CD4-positive, alpha-beta T cell (primary cell): ENCODE measurements at regions not wholly inside any gene's neighbourhood (a gene's known extent, or its start where the extent isn't known, plus 50 kb on each side); places are given as distances from the start of the nearest gene placed in this dataset.

Experiments used
- ATAC-seq: fragments of 200-7000 bp; cut with Tn5 transposase; one replicate; pipeline ENCODE4 v1.10.0; 2022; ENCODE audit warnings: mild to moderate bottlenecking; ENCODE audit not compliant: poor library complexity
- CTCF ChIA-PET: fragments of 350-600 bp; sonication (Branson Sonifier 250); formaldehyde crosslinking; loops from one replicate; lab custom pipeline; 2021; ENCODE audit warnings: antibody characterized with exemption, inconsistent platforms; lab: Charles Lee
- POLR2A ChIA-PET: fragments of 350-600 bp; sonication (Branson Sonifier 250); formaldehyde crosslinking; loops from one replicate; lab custom pipeline; 2021; ENCODE audit warnings: antibody characterized with exemption, inconsistent platforms; lab: Charles Lee
- DNase-seq, 14 experiments: peaks; one replicate each; pipeline ENCODE4 v3.0.0-alpha.2; 2013 to 2020; ENCODE audit warnings: mixed read lengths in 2 of 14
- H3K27ac ChIP-seq, 2 donors: one replicate each; pipeline versions ENCODE4 v1.5.1 to v1.7.0; 2013; ENCODE audit warnings: low read length in 2 of 2, low read depth in 1 of 2, mild to moderate bottlenecking in 1 of 2
- H3K27me3 ChIP-seq, 2 experiments: 1 replicate in 1 of 2; 2 replicates in 1 of 2; pipeline versions ENCODE4 v1.6.1 to v1.7.0; 2013; ENCODE audit warnings: low read length in 2 of 2, control low read depth in 1 of 2, mild to moderate bottlenecking in 1 of 2, moderate library complexity in 1 of 2; ENCODE audit not compliant: insufficient read depth in 2 of 2, control insufficient read depth in 1 of 2
- H3K36me3 ChIP-seq: one replicate; pipeline ENCODE4 v1.6.1; 2013; ENCODE audit warnings: low read length, control low read depth; ENCODE audit not compliant: insufficient read depth
- H3K4me1 ChIP-seq: one replicate; pipeline ENCODE4 v1.6.1; 2013; ENCODE audit warnings: low read length, control low read depth; ENCODE audit not compliant: insufficient read depth
- H3K4me3 ChIP-seq: one replicate; pipeline ENCODE4 v1.5.1; 2013; ENCODE audit warnings: mild to moderate bottlenecking, low read length, moderate library complexity
- H3K9me3 ChIP-seq, 2 experiments: 1 replicate in 1 of 2; 2 replicates in 1 of 2; pipeline versions ENCODE4 v1.6.1 to v1.7.0; 2013; ENCODE audit warnings: low read length in 2 of 2, mild to moderate bottlenecking in 2 of 2, control low read depth in 1 of 2, moderate library complexity in 1 of 2; ENCODE audit not compliant: control insufficient read depth in 1 of 2, insufficient read depth in 1 of 2
- H3K27ac Mint-ChIP-seq: one replicate; pipeline ENCODE4 v1.8.0; 2020; ENCODE audit warnings: mixed read lengths
- H3K27me3 Mint-ChIP-seq: one replicate; pipeline ENCODE4 v1.8.0; 2021; ENCODE audit warnings: mixed read lengths
- H3K36me3 Mint-ChIP-seq: one replicate; pipeline ENCODE4 v1.8.0; 2021; ENCODE audit warnings: low read depth, mixed read lengths
- H3K4me1 Mint-ChIP-seq: one replicate; pipeline ENCODE4 v1.8.0; 2021; ENCODE audit warnings: low read depth, mixed read lengths
- H3K4me3 Mint-ChIP-seq: one replicate; pipeline ENCODE4 v1.8.0; 2020; ENCODE audit warnings: mild to moderate bottlenecking, mixed read lengths
- H3K9me3 Mint-ChIP-seq: one replicate; pipeline ENCODE4 v1.8.0; 2020; ENCODE audit warnings: mixed read lengths
- CTCF ChIP-seq: fragments of 200-600 bp; IDR thresholded peaks from one replicate; pipeline ENCODE4 v1.8.0; 2022; ENCODE audit warnings: antibody characterized with exemption, mild to moderate bottlenecking
- intact Hi-C, 2 experiments: fragments of 100-400 bp; cut with DNase I in 1 of 2; cut with micrococcal nuclease in 1 of 2; formaldehyde crosslinking; loops; one replicate each; pipeline versions ENCODE4 v1.15.1 to v1.9.0; 2023 to 2025; cut with DNase I, micrococcal nuclease

- Histone ChIP-seq H3K27ac (no peak overlapping the region), H3K9me3 (peaks cover 0 to 5% of the 10 kb centered on the region in 2 experiments), H3K27me3 (no peaks in the 10 kb centered on the region), H3K36me3 (no peaks in the 10 kb centered on the region), H3K4me1 (no peaks in the 10 kb centered on the region), H3K4me3 (no peak overlapping the region)
- peaks cover 3% of the 10 kb centered on the region for H3K9me3 Mint-ChIP-seq
- ChIA-PET POLR2A (no interaction called here), CTCF (interaction anchor here (0.6 kb wide), 1 partner anchor 116 kb away, joined by 5 read pairs; no protein-coding TSS in a partner anchor)
- intact Hi-C loops, result no loop called here
- no peak for TF ChIP-seq CTCF
- no peaks in the 10 kb centered on the region for H3K4me1 Mint-ChIP-seq
- H3K27me3 Mint-ChIP-seq, result no peaks in the 10 kb centered on the region
- ATAC-seq (no peak), DNase-seq (no peak)
- no peak overlapping the region for H3K4me3 Mint-ChIP-seq
- H3K27ac Mint-ChIP-seq, result no peak overlapping the region
- no peaks in the 10 kb centered on the region for H3K36me3 Mint-ChIP-seq
These were observed 61.0 kb upstream of the RARB start for GRCh38 chr3:25367025-25367424.

- Histone ChIP-seq H3K27ac (no peak overlapping the region), H3K9me3 (no peaks in the 10 kb centered on the region), H3K4me3 (no peak overlapping the region), H3K36me3 (no peaks in the 10 kb centered on the region), H3K27me3 (no peaks in the 10 kb centered on the region), H3K4me1 (no peaks in the 10 kb centered on the region)
- ATAC-seq, result no peak
- Mint-ChIP-seq H3K4me3 (no peak overlapping the region), H3K9me3 (peaks cover 5% of the 10 kb centered on the region), H3K27ac (no peak overlapping the region), H3K4me1 (no peaks in the 10 kb centered on the region), H3K36me3 (no peaks in the 10 kb centered on the region), H3K27me3 (no peaks in the 10 kb centered on the region)
- POLR2A ChIA-PET, result no interaction called here
- intact Hi-C loops, result no loop called here
- no peak for DNase-seq
- TF ChIP-seq CTCF, result no peak
- CTCF ChIA-PET, result no interaction called here
These were observed 55.9 kb upstream of the RARB start for GRCh38 chr3:25372167-25372566.

- Mint-ChIP-seq H3K36me3 (no peaks in the 10 kb centered on the region), H3K4me1 (no peaks in the 10 kb centered on the region), H3K4me3 (no peak overlapping the region), H3K9me3 (peaks cover 7% of the 10 kb centered on the region), H3K27me3 (no peaks in the 10 kb centered on the region), H3K27ac (no peak overlapping the region)
- ChIA-PET CTCF (interaction anchor here (0.6 kb wide), 1 partner anchor 70 kb away, joined by 3 read pairs; no protein-coding TSS in a partner anchor), POLR2A (no interaction called here)
- no peak for TF ChIP-seq CTCF
- intact Hi-C loops, result no loop called here
- Histone ChIP-seq H3K9me3 (no peaks in the 10 kb centered on the region), H3K27ac (no peak overlapping the region), H3K27me3 (no peaks in the 10 kb centered on the region), H3K4me3 (no peak overlapping the region), H3K4me1 (no peaks in the 10 kb centered on the region), H3K36me3 (no peaks in the 10 kb centered on the region)
- DNase-seq, result no peak
- ATAC-seq, result no peak
These were observed 51.7 kb upstream of the RARB start for GRCh38 chr3:25376340-25376739.
